ENCODE measurements at regions not wholly inside any gene's neighbourhood (a gene's known extent, or its start where the extent isn't known, plus 50 kb on each side); places are given as distances from the start of the nearest gene placed in this dataset.

- TF ChIP-seq CTCF (conservative IDR thresholded peaks at IDR 0.05; ENCODE audit: low read depth, low read length) = no peak
- no peak for TF ChIP-seq EZH2phosphoT487 (IDR thresholded peaks at IDR 0.05; ENCODE audit: borderline replicate concordance, low read length)
- TF ChIP-seq EZH2 (IDR thresholded peaks at IDR 0.05; ENCODE audit: low read length, unreplicated experiment) = no peak
- no peak for DNase-seq
- ChIA-PET CTCF (no interaction called here), POLR2A (ENCODE audit: unreplicated experiment) (interaction anchor here (0.6 kb wide), 1 partner anchor 449 kb away, joined by 3 read pairs; no protein-coding TSS in a partner anchor)
- no peaks in the 10 kb centered on the region for H3K9me3 ChIP-seq (ENCODE audit: low read length)
- H3K79me2 ChIP-seq (ENCODE audit: low read length) = no peaks in the 10 kb centered on the region
- 0 out of 2 replicates have a peak, but pooled peaks have one; percentile 18 for ATAC-seq
- no peaks in the 10 kb centered on the region for H3K9me2 ChIP-seq (replicated peaks; ENCODE audit: low read length)
- H3K27ac ChIP-seq (ENCODE audit: low read length) = no peak overlapping the region
- H3K4me3 ChIP-seq (ENCODE audit: low read length) = no peak overlapping the region
- H3K9ac ChIP-seq (ENCODE audit: low read length) = no peak overlapping the region
- no peaks in the 10 kb centered on the region for H3K36me3 ChIP-seq (ENCODE audit: low read depth, low read length)
- H3K27me3 ChIP-seq (ENCODE audit: low read length) = no peaks in the 10 kb centered on the region
- H4K20me1 ChIP-seq (ENCODE audit: low read length) = no peaks in the 10 kb centered on the region
- no peak overlapping the region for H2AFZ ChIP-seq (ENCODE audit: low read length)
- no peaks in the 10 kb centered on the region for H3K4me1 ChIP-seq (ENCODE audit: insufficient read depth, low read length)
- H3F3A ChIP-seq (ENCODE audit: low read length, unreplicated experiment) = no peaks in the 10 kb centered on the region
- no peak overlapping the region for H3K4me2 ChIP-seq (ENCODE audit: low read length)
- BruUV-seq (replicated peaks) = no TSS peak
- intact Hi-C loops (cut with micrococcal nuclease) = no loop called here
Observed at GRCh38 chr2:151083856-151084795, 177.5 kb downstream of the RBM43 start.

GRCh38 chr2:151078889-151079288 lies 182.8 kb downstream of the RBM43 start:
- Histone ChIP-seq H4K20me1 (ENCODE audit: low read length) (no peaks in the 10 kb centered on the region), H3K9ac (ENCODE audit: low read length) (no peak overlapping the region), H3K9me3 (ENCODE audit: low read length) (peaks cover 11% of the 10 kb centered on the region; the same call in 1 of the 2 replicates), H3K4me2 (ENCODE audit: low read length) (no peak overlapping the region), H3K79me2 (ENCODE audit: low read length) (no peaks in the 10 kb centered on the region), H3K4me1 (ENCODE audit: insufficient read depth, low read length) (no peaks in the 10 kb centered on the region), H3K4me3 (ENCODE audit: low read length) (no peak overlapping the region), H3K9me2 (replicated peaks; ENCODE audit: low read length) (no peaks in the 10 kb centered on the region), H3F3A (ENCODE audit: low read length, unreplicated experiment) (no peaks in the 10 kb centered on the region), H3K27ac (ENCODE audit: low read length) (no peak overlapping the region), H2AFZ (ENCODE audit: low read length) (no peak overlapping the region), H3K36me3 (ENCODE audit: low read depth, low read length) (no peaks in the 10 kb centered on the region), H3K27me3 (ENCODE audit: low read length) (no peaks in the 10 kb centered on the region)
- DNase-seq = no peak
- POLR2A ChIA-PET (ENCODE audit: unreplicated experiment) = no interaction called here
- CTCF ChIA-PET = no interaction called here
- intact Hi-C loops (cut with micrococcal nuclease) = no loop called here
- no peak for TF ChIP-seq EZH2 (IDR thresholded peaks at IDR 0.05; ENCODE audit: low read length, unreplicated experiment)
- TF ChIP-seq CTCF (conservative IDR thresholded peaks at IDR 0.05; ENCODE audit: low read depth, low read length) = no peak
- no peak for TF ChIP-seq EZH2phosphoT487 (IDR thresholded peaks at IDR 0.05; ENCODE audit: borderline replicate concordance, low read length)
- BruUV-seq (replicated peaks) = no TSS peak
- no peak for ATAC-seq

- no peaks in the 10 kb centered on the region for H3K9me2 ChIP-seq (replicated peaks; ENCODE audit: low read length)
- no TSS peak for BruUV-seq (replicated peaks)
- no peak overlapping the region for H3K4me3 ChIP-seq (ENCODE audit: low read length)
- no peak overlapping the region for H3K27ac ChIP-seq (ENCODE audit: low read length)
- H3K36me3 ChIP-seq (ENCODE audit: low read depth, low read length) = no peaks in the 10 kb centered on the region
- ATAC-seq (peak; percentile 73), DNase-seq (peak; percentile 43)
- H3K27me3 ChIP-seq (ENCODE audit: low read length) = no peaks in the 10 kb centered on the region
- no peaks in the 10 kb centered on the region for H3F3A ChIP-seq (ENCODE audit: low read length, unreplicated experiment)
- intact Hi-C loops (cut with micrococcal nuclease) = no loop called here
- no peak overlapping the region for H2AFZ ChIP-seq (ENCODE audit: low read length)
- H3K79me2 ChIP-seq (ENCODE audit: low read length) = no peaks in the 10 kb centered on the region
- no peak overlapping the region for H3K9ac ChIP-seq (ENCODE audit: low read length)
- ChIA-PET POLR2A (ENCODE audit: unreplicated experiment) (interaction anchor here (0.6 kb wide), 1 partner anchor 313 kb away, joined by 5 read pairs; no protein-coding TSS in a partner anchor), CTCF (no interaction called here)
- H4K20me1 ChIP-seq (ENCODE audit: low read length) = no peaks in the 10 kb centered on the region
- H3K9me3 ChIP-seq (ENCODE audit: low read length) = peaks cover 11% of the 10 kb centered on the region; the same call in 1 of the 2 replicates
- peaks cover 18% of the 10 kb centered on the region for H3K4me1 ChIP-seq (ENCODE audit: insufficient read depth, low read length)
- no peak overlapping the region for H3K4me2 ChIP-seq (ENCODE audit: low read length)
- TF ChIP-seq EZH2 (IDR thresholded peaks at IDR 0.05; ENCODE audit: low read length, unreplicated experiment) (no peak), CTCF (conservative IDR thresholded peaks at IDR 0.05; ENCODE audit: low read depth, low read length) (no peak), EZH2phosphoT487 (IDR thresholded peaks at IDR 0.05; ENCODE audit: borderline replicate concordance, low read length) (no peak)
Observed at GRCh38 chr2:151071906-151072305, 189.8 kb downstream of the RBM43 start.

Measured in PC-3 (cell line).